Mucosa of gallbladder (tissue), 1 donor: ENCODE measurements at regions not wholly inside any gene's neighbourhood (a gene's known extent, or its start where the extent isn't known, plus 50 kb on each side); places are given as distances from the start of the nearest gene placed in this dataset.
"Not testable (repeated sequence)": the region's sequence is repeated elsewhere in the genome, so short reads cannot be mapped to it uniquely, and the experiment has no call there.

Experiments
- DNase-seq: peaks from one replicate; pipeline ENCODE4 v3.0.0-alpha.2; 2020; ENCODE audit warnings: low spot score
- donor health status: DM: no; HTN: no; CAD: no.

DNA sequence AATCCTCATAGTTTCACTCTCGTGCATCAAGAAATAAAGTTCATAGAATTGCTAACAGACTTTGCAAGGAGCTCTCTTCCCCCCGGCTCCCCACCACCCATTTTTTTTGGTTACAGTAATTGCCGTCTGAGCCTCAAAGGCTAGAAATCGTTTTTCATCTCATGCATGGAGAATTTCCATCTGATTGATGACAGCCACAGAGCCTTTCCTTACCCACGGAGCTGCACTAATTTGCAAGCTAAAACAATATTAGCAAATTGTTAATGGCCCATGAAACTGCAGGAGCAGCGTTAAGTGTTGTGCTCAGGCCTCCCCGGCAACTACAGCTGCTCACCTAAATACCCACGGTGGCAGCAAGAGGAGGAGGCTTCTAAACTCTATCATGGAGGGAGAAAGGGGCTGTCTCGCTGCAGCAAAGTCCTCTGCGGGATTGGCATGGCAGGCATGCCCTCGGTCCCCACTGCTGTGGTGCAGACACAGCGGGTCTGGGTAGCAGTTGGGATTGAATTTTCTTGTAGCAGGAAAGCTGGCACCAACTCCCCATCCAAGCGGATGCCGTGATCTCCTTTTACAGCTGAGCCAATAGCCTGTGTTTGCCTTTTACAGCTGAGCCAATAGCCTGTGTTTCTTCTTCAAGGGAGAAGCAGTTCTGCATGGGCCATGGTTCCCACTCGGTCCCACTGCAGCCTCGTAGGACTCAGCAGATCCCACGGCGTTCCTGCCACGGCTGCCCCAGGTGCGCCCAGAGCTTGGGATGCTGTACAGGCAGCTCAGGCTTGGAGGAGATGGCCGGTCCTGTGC is 412.3 kb downstream of the BRD1 start:
- DNase-seq, result no peak

DNA sequence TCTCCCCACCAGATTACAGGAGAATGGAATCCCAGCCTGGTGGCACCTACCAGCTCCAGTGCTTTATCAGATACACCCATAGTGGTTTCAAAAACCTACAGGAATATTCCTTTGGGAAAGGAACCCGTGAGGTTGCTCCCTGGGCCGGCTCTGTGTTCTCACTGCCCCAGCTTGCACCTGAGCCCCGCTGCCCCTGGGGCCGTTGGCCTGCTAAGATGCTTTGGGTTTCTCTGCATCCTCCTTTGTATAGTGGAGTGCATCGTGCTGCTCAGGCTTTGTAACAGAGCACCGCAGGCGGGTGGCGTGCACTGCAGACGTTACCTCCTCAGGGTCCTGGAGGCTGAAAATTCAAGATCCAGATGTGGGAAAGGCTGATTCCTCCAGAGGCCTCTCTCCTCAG is 414.1 kb downstream of the BRD1 start:
- no peak for DNase-seq

DNA sequence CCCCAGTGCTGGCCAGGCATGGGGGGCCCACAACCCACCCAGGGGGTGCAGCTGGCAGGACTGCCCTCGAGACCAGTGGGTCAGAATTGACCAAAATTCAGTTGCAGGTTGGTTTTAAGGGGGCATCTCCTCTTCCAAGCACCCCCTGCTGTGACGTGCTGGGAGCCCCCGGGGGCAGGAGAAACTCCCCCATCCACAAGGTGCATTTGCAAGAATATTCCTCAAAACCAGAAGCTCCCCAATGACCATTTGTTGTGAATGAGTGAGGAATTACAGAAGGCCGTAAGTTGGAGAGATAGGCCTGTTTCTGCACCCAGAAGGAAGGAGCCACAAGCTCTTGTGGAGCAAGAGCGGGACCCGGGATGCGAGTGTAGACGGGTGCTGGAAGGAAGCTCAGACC is 414.5 kb downstream of the BRD1 start:
- no peak for DNase-seq

DNA sequence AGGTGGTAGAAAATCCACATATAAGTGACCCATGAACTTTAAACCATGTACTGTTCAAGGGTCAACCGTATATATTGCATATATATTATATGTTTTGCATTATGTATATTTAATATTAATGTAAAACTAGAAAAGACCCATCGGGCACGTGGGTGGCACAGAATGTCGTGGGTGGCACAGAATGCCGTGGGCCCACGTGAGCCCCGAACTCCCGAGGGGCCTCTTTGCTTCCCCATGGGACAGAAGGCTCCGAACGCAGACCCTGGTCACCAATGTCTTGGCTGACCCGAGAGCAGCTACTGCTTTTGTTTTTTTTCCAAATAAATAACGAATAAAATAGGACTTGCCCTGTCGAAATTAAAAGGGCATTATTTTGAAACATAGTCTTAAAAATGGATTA is 415.4 kb downstream of the BRD1 start:
- no peak for DNase-seq

DNA sequence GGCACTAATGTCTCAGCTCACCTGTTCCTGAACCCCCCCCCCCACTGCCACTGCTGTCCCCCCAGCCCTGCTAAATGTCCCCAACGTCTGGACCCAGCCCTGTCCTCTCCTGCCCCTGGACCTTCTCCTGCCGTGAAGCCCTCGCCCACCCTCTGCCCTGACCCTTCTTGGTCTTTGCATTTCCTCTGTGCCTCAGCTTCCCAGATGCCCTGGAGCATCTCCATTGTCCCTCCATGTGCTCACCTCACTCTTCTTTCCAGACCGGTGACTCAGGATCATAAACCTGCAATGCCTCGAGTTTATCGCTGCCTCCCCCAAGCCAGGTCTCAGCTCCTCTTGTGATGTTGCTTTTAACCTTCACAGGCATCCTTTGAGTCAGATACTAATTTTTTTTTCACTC is 416.4 kb downstream of the BRD1 start:
- no peak for DNase-seq

DNA sequence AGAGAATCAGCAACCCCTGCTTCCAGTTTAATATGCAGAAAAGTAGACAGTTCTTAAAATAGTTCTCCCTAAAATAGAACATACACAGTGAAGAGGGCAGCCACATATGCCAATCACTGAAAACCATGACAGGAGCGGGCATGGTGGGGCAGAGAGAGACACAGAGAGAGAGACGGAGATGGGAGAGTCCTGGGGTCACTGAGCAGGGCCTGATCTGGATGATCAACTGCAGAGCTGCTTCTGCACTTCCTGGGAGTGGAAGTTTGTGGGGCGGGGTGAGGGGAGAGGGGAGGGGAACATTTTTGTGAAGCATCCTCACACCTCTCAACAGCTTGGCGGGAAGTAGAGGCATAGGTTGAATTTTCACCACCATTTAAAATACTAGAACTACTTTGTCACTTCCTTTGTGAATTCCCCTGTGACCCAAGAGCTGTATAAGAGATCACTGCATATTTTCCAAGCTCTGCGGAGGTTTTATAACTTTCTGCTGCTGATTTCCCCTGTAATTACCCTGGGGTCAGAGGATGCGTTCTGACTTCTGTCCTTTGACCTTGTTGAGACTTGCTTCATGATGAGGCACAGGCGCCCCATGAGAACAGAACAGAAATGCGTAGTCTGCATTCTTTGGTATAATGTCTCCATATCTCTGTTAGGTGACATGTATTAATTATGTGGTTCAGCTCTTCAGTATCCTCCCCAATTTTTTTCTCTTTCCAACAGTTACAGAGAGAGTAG is 419.4 kb downstream of the BRD1 start:
- DNase-seq, result no peak

DNA sequence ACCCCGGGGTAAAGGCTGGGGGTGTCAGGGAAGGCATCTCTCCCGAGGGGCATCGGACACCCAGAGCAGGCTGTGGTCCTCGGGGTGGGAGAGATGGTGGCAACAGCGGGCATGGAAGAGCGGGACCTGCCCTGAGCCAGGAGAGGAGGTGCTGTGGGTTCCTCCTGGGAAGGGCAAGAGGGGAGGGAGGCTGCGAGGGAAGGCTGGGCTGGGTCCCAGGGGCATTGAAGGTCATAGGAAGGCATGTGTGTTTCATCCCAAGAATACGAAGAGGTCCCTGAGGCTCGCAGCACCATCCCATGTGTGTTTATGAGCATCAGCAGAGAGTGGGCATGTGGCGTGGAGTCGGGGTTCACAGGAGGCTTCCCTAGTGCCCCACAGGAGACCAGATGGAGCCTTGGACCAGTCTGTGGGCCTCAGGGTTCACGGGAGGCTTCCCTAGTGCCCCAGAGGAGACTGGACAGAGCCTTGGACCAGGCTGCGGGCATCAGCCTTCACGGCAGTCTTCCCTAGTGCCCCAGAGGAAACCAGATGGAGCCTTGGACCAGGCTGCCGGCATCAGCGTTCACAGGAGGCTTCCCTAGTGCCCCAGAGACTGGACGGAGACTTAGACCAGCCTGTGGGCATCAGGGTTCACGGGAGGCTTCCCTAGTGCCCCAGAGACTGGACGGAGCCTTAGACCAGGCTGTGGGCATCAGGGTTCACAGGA is 420.6 kb downstream of the BRD1 start:
- no peak for DNase-seq

DNA sequence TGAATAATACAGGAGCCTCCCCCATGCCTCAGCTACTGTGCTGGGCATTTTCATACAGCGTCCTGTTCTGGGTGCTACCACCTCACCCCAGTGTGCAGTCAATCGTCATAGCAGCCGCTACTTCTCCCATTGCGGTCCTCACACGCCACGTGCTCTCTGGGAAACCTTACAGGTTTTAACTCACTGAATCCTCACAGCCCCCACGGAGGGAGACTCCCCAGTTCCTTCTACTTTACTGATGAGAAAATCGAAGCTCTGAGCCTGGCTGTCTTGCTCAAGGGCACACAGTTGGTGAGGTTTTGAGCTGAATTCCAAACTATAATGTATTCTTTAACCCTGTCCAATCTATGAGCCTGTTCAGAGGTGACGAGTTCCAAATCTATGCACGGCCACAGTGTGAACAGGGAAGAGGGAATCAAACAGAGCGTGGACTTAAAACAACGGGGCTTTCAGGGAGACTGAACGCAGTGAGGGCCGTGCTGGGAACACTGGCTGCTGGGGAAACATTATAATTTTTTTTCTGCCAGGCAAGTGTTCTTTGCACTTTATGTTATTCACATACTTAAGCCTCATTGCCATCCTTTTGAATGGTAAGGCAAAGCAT is 421.5 kb downstream of the BRD1 start:
- no peak for DNase-seq

DNA sequence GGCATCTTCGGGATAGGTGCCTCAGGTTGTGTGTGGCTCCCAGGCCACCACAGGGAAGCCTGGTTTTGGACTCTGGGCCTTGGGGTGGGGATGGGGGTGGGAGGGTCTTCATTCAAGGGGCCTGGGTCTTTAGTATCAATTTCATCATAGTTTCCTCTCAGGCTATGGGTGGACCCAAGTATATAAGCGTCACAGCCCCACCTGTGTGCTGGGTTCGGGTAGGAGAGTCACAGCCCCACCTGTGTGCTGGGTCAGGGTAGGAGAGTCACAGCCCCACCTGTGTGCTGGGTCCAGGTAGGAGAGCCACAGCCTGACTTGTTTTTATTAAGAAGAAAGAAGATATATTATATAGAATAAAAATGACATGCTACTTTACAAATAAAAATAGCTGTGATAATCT is 422.1 kb downstream of the BRD1 start:
- DNase-seq, result no peak

DNA sequence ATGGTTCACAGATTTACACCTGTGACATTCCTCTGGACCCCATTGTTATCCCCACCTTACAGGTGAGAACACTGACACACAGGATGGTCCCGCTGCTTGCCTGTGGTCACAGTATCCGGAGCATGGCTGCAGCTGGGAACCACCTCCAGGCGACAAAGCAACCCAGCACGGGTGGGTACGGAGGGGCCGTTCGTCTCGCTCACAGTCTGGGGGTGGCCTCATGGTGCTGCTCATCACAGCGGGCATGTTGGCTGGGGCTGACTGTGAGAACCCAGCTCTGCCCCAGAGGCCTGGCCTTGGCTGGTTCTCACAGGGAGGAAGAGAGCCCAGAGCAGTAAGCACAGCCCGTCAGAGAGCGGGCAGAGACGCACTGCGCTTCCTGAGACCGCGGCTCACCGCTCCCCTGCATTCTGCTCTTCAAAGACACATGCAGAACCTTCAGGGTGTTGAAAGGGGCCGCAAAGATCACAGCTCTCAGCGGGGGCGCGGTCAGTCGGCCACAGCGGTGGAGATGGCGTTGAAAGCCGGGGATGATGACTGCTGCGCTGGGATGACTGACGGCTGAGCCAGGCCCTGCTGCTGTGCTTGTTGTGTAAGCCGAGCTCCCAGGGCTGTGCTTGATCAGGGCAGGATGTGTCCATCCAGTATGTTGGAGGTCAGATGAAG is 423.0 kb downstream of the BRD1 start:
- DNase-seq, result no peak

DNA sequence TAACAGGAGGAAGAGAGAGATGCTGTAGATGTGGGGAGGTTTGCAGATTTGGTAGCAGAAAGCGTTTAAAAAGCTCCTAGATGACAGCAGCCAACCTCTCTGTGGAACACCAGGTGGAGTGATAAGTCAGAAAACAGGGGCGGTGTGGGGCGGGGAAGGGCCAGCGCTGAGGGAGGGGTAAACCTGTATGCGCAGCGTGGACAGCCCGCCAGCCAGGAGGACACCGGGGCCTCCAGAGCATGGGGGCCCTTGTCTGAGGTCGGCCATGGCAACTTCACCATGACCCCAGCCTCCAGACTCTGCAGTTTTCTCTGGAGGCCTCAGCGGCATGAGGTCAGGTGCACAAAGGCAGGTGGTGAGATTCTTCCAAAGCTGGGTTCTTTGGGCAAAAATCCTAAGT is 423.7 kb downstream of the BRD1 start:
- no peak for DNase-seq

DNA sequence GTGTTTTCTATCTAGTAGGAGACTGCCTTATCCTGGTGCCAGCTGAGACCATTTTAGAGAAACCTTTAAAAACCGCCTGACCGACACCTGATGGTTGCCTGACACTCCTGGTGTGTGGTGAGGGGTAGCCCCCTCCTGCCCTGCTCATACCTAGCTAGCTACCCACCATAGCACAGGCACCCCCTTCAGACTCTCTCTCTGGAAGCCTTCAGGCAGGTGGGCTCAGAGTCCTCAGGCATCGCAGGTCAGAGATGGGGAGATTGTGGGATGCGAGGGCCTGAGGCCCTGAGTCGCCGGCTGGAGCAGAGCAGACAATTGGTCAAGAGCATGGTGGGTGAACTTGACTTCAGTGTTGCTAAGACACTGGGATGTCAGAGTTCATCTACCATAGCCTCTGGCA is 424.6 kb downstream of the BRD1 start:
- no peak for DNase-seq

DNA sequence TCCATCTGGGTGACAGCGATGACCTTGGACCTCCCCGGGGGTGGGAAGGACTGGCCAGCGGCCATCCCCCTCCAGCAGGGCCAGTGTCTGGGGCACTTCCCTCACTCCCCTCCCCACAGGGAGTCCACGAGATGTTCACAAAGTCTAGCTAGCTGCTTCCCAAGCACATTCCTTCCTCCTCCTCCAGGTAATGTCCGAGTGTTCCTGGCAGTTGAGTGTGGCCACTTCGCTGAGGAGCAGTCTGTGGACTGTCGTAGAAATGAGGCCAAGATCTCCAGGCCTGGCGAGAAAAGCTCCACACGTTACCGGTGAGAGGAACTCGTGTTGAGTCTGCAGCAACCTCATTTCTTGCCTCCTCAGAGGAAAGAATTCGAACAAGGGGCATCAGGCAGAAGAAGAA is 425.5 kb downstream of the BRD1 start:
- DNase-seq, result no peak

DNA sequence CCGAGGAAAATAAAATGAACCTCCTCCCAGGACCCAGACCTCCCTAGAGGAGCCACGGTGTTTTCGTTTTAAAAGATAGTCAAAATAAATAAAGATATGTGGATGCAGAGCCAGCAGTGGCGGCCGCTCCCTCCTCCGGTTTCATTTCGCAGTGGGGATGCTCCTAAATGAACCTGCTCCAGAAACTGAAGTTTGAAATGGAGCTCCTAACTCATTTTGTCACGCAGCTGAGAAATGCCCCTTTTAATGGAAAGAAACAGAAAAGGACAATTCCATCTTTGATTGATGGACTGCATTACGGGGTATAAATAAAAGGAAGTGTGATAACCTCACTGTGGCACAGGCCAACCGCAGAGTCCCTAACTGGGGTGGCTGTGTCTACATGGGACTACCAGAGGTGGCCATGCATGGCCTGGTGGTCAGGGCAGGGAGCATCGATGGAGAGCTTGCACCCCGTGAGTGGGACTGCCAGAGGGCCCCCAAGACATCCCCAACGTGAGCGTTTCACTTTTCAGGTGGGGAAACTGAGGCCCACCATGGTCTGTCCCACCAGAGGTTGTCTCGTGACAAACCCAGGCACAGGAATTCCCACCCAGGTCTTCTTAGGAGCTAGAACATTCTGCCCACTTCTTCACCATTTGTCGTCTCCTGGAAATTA is 426.6 kb downstream of the BRD1 start:
- no peak for DNase-seq

DNA sequence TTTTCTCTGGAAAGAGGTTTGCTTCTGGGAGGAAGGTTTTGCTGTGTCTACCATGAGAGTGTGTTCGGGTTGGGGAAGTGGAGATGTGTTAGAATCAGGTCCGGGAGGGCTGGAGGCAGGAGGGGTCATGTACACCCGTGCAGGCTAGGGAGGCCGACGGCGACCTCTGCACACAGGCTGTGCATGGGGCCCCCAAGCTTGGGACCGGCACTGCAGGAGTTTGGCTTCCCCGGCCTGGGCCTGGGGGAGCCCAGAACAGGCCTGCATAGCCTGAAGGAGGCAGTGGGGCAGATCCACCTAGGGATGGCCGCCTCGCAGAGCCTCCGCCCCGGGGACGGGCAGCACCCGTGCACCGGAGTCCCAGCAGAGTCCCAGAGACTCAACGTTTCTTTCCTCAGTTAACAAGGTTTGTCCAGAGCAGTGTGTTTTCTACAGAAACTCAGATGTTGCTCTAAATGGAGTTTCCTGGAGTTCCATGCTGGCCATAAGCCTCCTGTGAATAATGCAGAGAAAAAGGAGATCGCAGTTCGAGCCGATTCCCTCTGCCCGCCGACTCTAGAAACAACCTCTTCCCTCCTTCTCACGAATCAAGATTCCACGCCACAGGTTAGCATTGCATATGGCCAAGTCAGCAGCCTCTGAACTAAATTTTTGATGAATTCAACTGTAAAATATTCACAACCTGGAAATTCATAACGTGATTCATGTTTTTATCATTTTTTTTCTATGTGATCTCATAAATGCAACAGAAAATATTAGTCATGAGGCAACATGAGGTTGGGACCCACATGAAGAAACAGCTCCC is 427.3 kb downstream of the BRD1 start:
- no peak for DNase-seq

DNA sequence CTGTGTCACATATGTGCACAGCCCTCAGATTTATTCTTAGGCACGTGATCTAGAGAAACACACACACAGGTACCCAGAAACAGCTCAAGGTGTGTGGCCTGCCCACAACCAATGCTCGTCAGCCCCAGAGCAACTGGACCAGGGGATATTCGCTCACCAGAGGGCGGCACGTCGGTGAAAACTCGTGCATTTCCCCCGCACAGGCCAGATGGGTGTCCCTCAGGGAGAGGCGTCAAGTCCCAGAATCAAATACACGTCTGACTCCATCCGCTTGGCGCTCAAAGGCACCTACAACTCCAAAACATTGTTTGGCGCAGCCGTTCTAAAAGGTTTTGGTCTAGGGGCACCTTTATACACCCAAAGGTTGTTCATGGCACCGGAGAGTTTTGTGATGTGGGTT is 429.0 kb downstream of the BRD1 start:
- DNase-seq, result no peak

DNA sequence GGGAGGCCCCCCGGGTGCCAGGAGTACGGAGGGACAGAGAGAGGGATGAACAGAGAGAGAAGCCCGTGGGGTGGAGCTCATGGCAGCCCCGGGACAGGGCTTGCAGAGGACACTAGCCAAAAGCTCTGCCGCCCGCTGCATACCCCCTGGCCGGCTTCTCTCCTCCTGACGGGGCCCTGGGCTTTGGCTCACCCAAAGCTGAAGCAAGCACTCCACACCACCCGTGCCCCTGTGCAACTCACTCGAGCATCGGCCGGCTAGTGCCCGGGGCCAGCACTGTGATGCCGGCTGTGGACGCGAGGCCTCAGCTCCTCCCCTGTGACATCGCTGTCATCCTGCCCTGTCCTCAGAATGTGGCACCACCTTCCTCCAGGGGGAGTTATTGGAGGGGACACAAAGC is 429.6 kb downstream of the BRD1 start:
- DNase-seq, result no peak

DNA sequence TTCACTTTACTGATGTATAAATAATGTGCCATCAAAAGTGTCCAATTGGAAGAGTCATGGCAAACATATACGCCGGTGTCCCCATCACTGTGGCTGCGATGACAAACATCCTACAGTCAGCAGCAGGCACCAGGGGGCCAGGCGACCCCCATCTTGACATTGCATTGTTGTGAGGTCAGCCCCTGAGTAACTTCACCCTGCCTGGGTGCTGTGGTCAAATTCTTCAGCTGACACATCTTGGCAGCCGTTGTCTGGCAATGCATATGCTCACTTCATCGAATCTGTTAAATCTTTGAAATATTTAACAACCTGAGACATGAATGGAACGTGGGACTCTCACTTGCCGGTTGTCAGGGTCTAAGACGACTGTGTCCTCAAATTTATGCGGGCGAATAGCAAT is 430.9 kb downstream of the BRD1 start:
- DNase-seq, result no peak

DNA sequence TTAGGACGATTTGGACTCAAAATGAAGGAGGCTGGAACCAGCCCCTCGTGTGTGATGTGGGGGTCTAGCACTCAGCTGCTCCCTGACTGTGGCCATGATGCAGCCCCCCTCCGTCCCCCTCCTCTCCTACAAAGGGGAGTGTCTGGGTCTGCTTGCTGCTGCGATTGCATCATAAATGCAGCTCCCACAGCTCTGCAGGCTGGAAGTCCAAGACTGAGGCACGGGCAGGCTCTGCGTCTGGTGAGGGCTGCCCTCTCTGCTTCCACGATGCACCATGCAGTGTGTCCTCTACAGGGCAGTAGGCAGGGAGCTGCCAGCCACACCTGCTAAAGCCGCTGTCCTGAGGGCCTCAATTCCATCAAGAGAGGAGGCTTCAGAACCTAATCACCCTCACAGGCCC is 432.1 kb downstream of the BRD1 start:
- DNase-seq, result no peak

DNA sequence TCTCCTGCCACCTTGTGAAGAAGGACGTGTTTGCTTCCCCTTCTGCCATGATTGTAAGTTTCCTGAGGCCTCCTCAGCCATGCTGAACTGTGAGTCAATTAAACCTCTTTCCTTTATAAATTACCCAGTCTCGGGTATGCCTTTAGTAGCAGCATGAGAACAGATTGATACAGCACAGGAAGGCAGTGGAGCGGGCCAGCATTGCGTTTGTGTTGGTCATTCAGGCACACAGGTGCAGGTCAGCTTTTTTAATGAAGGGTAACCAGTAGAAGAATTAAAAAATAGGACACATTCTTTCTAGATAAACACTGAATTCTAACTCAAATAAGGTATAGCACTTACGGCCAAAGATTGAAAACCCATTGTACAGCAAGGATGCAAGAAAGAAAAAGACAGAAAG is 432.6 kb downstream of the BRD1 start:
- DNase-seq, result not testable (repeated sequence)
